Urinary bladder (tissue), 3 donors: ENCODE measurements at regions not wholly inside any gene's neighbourhood (a gene's known extent, or its start where the extent isn't known, plus 50 kb on each side); places are given as distances from the start of the nearest gene placed in this dataset.

ENCODE experiments used
- DNase-seq: peaks from one replicate; pipeline ENCODE4 v3.0.0-alpha.2; 2015; ENCODE audit errors: extremely low spot score
- H3K27ac ChIP-seq: one replicate; pipeline ENCODE4 v1.5.1; 2013; ENCODE audit warnings: low read depth, mild to moderate bottlenecking, moderate library complexity
- H3K36me3 ChIP-seq: one replicate; pipeline ENCODE4 v1.6.1; 2013; ENCODE audit warnings: mild to moderate bottlenecking, moderate library complexity; ENCODE audit not compliant: insufficient read depth
- H3K4me1 ChIP-seq: one replicate; pipeline ENCODE4 v1.6.1; 2013; ENCODE audit warnings: mild to moderate bottlenecking, moderate library complexity; ENCODE audit not compliant: insufficient read depth
- H3K4me3 ChIP-seq: one replicate; pipeline ENCODE4 v1.5.1; 2013; ENCODE audit warnings: low read depth, low read length
- WGBS: extraction: QIAGEN DNeasy Blood & Tissue Kit; methylation state at CpG from one replicate; pipeline ENCODE4 v1.1.7; 2013; 5-methylcytosine and 5-hydroxymethylcytosine counted together
- donor health status: healthy with polysubstance abuse.
- donor health status: healthy.

GRCh38 chr10:130491011-130491692 is 355.0 kb downstream of the GLRX3 start:
- H3K4me3 ChIP-seq, result no peak overlapping the region
- no peaks in the 10 kb centered on the region for H3K4me1 ChIP-seq
- no peak overlapping the region for H3K27ac ChIP-seq
- H3K36me3 ChIP-seq, result no peaks in the 10 kb centered on the region
- DNase-seq, result no peak
- WGBS, result 56% methylated on average over 5 of the region's 5 CpGs

GRCh38 chr10:130491693-130492050 is 355.5 kb downstream of the GLRX3 start:
- no peak for DNase-seq
- 41% methylated on average over 7 of the region's 7 CpGs for WGBS

GRCh38 chr10:130492266-130492934 is 356.2 kb downstream of the GLRX3 start:
- 80% methylated on average over 3 of the region's 3 CpGs for WGBS
- DNase-seq, result no peak

More at GRCh38 chr10:130491693-130492050, 355.5 kb downstream of the GLRX3 start:
- H3K36me3 ChIP-seq, result no peaks in the 10 kb centered on the region
- H3K27ac ChIP-seq, result no peak overlapping the region
- no peaks in the 10 kb centered on the region for H3K4me1 ChIP-seq
- H3K4me3 ChIP-seq, result no peak overlapping the region

GRCh38 chr10:130493021-130493420 is 356.8 kb downstream of the GLRX3 start:
- Histone ChIP-seq H3K27ac (no peak overlapping the region), H3K4me1 (no peaks in the 10 kb centered on the region), H3K4me3 (no peak overlapping the region), H3K36me3 (no peaks in the 10 kb centered on the region)
- DNase-seq, result no peak
- WGBS, result 83% methylated on average over 13 of the region's 13 CpGs

More at GRCh38 chr10:130492266-130492934, 356.2 kb downstream of the GLRX3 start:
- Histone ChIP-seq H3K4me3 (no peak overlapping the region), H3K27ac (no peak overlapping the region), H3K36me3 (no peaks in the 10 kb centered on the region), H3K4me1 (no peaks in the 10 kb centered on the region)

- no peak for DNase-seq
- 58% methylated on average over 25 of the region's 25 CpGs for WGBS
- Histone ChIP-seq H3K36me3 (no peaks in the 10 kb centered on the region), H3K4me3 (no peak overlapping the region), H3K4me1 (no peaks in the 10 kb centered on the region), H3K27ac (no peak overlapping the region)
Measured at GRCh38 chr10:130493446-130494145, 357.4 kb downstream of the GLRX3 start.

GRCh38 chr10:130495116-130495862 is 359.1 kb downstream of the GLRX3 start:
- Histone ChIP-seq H3K36me3 (no peaks in the 10 kb centered on the region), H3K4me3 (no peak overlapping the region), H3K4me1 (no peaks in the 10 kb centered on the region), H3K27ac (no peak overlapping the region)
- DNase-seq, result no peak
- WGBS, result 88% methylated on average over 10 of the region's 10 CpGs

GRCh38 chr10:130495891-130496636 is 359.9 kb downstream of the GLRX3 start:
- Histone ChIP-seq H3K36me3 (no peaks in the 10 kb centered on the region), H3K4me3 (no peak overlapping the region), H3K4me1 (no peaks in the 10 kb centered on the region), H3K27ac (no peak overlapping the region)
- DNase-seq, result no peak
- 83% methylated on average over 14 of the region's 14 CpGs for WGBS

- no peaks in the 10 kb centered on the region for H3K36me3 ChIP-seq
- H3K4me3 ChIP-seq, result no peak overlapping the region
- WGBS, result 83% methylated on average over 21 of the region's 21 CpGs
- DNase-seq, result no peak
- H3K27ac ChIP-seq, result no peak overlapping the region
- H3K4me1 ChIP-seq, result no peaks in the 10 kb centered on the region
Measured at GRCh38 chr10:130497056-130498010, 361.1 kb downstream of the GLRX3 start.

GRCh38 chr10:130498042-130498441 is 361.9 kb downstream of the GLRX3 start:
- H3K36me3 ChIP-seq, result no peaks in the 10 kb centered on the region
- H3K4me1 ChIP-seq, result no peaks in the 10 kb centered on the region
- H3K4me3 ChIP-seq, result no peak overlapping the region
- DNase-seq, result no peak
- H3K27ac ChIP-seq, result no peak overlapping the region
- WGBS, result 73% methylated on average over 7 of the region's 7 CpGs

GRCh38 chr10:130498934-130499333 is 362.7 kb downstream of the GLRX3 start:
- no peak overlapping the region for H3K4me3 ChIP-seq

GRCh38 chr10:130499541-130499940 is 363.4 kb downstream of the GLRX3 start:
- Histone ChIP-seq H3K36me3 (no peaks in the 10 kb centered on the region), H3K4me1 (no peaks in the 10 kb centered on the region), H3K4me3 (no peak overlapping the region), H3K27ac (no peak overlapping the region)
- no peak for DNase-seq

More at GRCh38 chr10:130498934-130499333, 362.7 kb downstream of the GLRX3 start:
- 77% methylated on average over 8 of the region's 8 CpGs for WGBS
- no peak for DNase-seq
- Histone ChIP-seq H3K27ac (no peak overlapping the region), H3K36me3 (no peaks in the 10 kb centered on the region), H3K4me1 (no peaks in the 10 kb centered on the region)

GRCh38 chr10:130500261-130501000 is 364.2 kb downstream of the GLRX3 start:
- WGBS, result 77% methylated on average over 10 of the region's 10 CpGs
- DNase-seq, result no peak
- H3K36me3 ChIP-seq, result no peaks in the 10 kb centered on the region

More at GRCh38 chr10:130500261-130501000, 364.2 kb downstream of the GLRX3 start:
- no peaks in the 10 kb centered on the region for H3K4me1 ChIP-seq
- no peak overlapping the region for H3K4me3 ChIP-seq
- H3K27ac ChIP-seq, result no peak overlapping the region
